ENCODE measurements at regions not wholly inside any gene's neighbourhood (a gene's known extent, or its start where the extent isn't known, plus 50 kb on each side); places are given as distances from the start of the nearest gene placed in this dataset.
"Not testable (repeated sequence)": the region's sequence is repeated elsewhere in the genome, so short reads cannot be mapped to it uniquely, and the experiment has no call there.

DNA sequence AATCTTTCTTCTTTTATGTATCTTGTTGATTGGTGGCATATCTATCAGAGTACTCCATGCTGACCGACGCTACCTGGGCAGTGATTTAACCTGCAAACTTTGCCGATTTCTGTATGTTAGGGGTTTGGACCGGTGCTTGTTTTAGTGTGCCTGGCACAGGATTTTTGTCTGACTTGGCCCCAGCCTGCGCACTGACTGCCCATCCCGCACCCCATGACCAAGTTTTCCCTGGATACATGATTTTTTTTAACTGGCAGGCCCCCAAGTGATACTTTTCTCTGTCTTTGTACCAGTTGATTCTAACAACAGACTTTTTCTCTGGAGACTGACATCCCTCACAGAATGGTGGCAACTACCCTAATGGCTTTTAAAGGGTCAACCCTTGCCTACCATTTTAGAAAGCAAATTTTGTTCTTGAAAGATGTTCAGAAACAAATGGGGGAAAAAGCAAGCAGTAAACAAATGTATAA, 69.0 kb upstream of the C1QTNF9B start:
- no peak overlapping the region for H3K27ac Mint-ChIP-seq
- no peaks in the 10 kb centered on the region for H3K9me3 Mint-ChIP-seq
- H3K36me3 Mint-ChIP-seq: no peaks in the 10 kb centered on the region
- DNase-seq (no peak), ATAC-seq (replicated peaks) (no peak)
- H3K27me3 Mint-ChIP-seq: no peaks in the 10 kb centered on the region
- H3K4me3 Mint-ChIP-seq: no peak overlapping the region
- no peaks in the 10 kb centered on the region for H3K4me1 Mint-ChIP-seq

DNA sequence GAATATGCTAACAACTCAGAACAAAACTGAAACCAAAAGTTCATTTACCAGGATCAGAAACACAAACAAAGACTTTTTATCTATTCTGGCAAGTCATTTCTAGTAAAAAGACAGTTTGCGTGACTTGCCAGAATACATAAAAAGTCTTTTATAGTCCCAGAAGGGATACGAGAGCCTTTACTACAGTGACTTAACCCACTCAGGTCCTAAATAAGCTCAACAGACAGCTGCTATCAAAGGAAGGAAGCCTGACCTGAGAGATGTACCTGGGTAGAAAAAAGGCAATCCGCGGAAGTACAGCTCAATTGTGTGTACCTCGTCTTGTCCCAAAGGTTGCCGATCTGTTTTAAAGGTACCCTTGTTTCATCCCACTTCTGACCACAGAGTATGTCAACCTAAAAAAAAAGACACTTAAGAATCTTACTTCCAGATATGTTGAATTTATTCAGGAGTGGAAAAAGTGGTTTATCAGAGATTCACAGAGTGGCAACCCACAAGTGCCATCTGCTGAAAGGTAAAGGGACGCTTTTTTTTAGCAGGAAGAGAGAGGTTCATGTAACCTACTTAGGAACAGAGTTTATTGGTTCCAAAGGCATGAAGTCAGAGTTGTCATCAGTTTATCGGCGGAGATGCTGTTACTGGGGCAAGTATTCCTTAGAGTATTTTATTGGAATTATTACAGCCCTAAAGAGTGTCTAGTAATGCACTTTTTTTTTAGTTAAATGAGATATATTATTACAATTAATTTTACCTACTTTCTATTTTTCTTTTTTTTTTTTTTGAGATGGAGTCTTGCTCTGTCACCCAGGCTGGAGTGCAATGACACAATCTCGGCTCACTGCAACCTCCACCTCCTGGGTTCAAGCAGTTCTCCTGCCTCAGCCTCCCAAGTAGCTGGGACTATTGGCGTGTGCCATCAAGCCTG, 69.7 kb upstream of the C1QTNF9B start:
- Mint-ChIP-seq H3K27me3 (no peaks in the 10 kb centered on the region), H3K4me3 (no peak overlapping the region), H3K9me3 (no peaks in the 10 kb centered on the region), H3K4me1 (no peaks in the 10 kb centered on the region), H3K36me3 (no peaks in the 10 kb centered on the region), H3K27ac (no peak overlapping the region)
- DNase-seq: no peak
- ATAC-seq (replicated peaks): peak in 1 of 2 donors; percentile 44

DNA sequence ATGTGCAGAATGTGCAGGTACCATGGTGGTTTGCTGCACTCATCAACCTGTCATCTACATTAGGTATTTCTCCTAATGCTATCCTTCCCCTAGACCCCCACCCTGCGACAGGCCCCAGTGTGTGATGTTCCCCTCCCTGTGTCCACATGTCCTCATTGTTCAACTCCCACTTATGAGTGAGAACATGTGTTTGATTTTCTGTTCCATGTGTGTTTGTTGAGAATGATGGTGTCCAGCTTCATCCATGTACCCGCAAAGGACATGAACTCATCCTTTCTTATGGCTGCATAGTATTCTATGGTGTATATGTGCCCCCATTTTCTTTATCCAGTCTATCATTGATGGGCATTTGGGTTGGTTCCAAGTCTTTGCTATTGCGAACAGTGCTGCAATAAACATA, 70.5 kb upstream of the C1QTNF9B start:
- not testable (repeated sequence) for H3K27ac Mint-ChIP-seq; H3K27me3 Mint-ChIP-seq; H3K36me3 Mint-ChIP-seq; DNase-seq; ATAC-seq (replicated peaks); H3K4me1 Mint-ChIP-seq; H3K9me3 Mint-ChIP-seq; H3K4me3 Mint-ChIP-seq

DNA sequence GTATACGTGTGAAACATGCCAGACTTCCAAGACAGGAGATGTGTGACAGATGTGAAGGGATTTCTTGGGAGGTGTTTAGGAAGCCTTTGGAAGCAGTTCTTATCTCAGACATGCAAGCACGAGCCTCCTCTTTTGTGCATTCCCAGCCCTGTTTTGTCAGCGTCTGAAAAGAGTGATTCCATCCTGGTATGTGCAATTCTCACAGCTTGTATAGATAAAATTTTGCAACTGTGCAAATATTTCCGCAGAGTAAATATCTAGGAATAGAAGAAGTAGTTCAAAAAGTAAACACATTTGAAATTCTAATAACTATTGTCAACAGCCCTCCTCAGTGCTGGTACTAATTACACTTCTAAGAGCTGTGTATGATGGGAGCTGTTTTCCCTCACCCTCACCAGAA, 72.3 kb upstream of the C1QTNF9B start:
- ATAC-seq (replicated peaks): no peak
- Mint-ChIP-seq H3K9me3 (no peaks in the 10 kb centered on the region), H3K36me3 (no peaks in the 10 kb centered on the region), H3K4me3 (no peak overlapping the region), H3K4me1 (no peaks in the 10 kb centered on the region), H3K27ac (no peak overlapping the region), H3K27me3 (no peaks in the 10 kb centered on the region)
- no peak for DNase-seq

DNA sequence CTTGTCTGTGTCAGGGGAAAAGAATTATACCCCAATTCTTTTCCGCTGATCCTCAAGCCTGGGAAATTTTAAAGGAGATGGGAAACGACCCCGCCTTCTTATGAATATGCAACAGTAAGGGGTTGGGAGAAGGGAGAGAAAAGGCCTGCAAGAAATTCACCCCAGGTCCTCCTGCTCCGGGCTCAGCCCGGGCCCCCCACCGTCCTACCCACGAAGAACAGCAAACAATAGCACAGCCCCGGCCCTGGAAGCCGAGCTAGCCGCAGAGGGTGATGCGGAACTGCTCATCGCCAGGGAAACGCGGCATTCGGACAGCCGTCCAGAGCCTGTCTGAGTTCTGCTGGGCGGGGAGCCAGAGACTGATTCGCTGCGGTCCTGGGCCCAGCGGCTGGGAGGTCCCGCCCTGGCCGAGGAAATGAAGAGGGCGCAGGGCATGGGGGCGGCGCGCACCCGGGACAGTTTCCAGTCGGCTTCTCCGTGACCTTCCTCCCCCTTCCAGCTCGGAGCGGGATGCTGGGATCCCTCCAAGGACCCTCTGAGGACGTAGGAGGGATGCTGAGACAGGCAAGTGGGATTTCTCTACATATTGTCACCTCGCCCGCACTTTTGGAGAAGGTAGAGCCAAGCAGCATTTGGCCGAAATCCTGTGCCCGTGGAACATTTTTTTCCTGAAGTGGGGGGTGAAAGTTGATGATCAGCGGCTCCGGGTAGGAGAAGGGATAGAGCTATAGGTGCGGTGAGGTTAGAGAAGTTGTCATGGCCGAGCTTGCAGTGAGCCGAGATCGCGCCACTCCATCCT, 82.3 kb upstream of the C1QTNF9B start:
- Mint-ChIP-seq H3K36me3 (peaks cover 0 to 2% of the 10 kb centered on the region in 2 donors), H3K9me3 (no peaks in the 10 kb centered on the region), H3K4me3 (peak overlapping the region; percentile 81 to 85), H3K4me1 (peaks cover 10 to 15% of the 10 kb centered on the region in 2 donors), H3K27me3 (peaks cover 35 to 38% of the 10 kb centered on the region in 2 donors), H3K27ac (peak overlapping the region; percentile 73)
- ATAC-seq (replicated peaks) (peak; percentile 67 to 77), DNase-seq (no peak)

DNA sequence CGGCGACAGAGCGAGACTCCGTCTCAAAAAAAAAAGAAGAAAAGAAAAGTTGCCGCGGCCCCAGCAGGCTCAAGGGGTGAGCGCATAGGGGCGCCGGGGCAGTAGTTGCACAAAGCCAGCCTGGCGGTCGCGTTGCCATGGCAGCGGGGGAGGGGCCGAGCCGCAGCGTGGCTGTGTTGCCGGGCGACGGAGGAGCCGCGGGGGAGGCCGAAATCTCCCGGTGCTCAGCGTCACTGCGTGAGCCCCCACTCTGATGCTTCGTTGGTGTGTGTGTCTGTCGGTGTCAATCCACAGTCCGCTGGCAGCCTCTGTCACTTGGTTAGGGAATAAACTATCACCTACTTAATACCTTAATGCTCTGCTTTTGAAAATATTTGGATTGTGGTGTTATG, 82.9 kb upstream of the C1QTNF9B start:
- DNase-seq (peak; percentile 54), ATAC-seq (replicated peaks) (peak; percentile 89 to 91)
- H3K36me3 Mint-ChIP-seq: peaks cover 0 to 2% of the 10 kb centered on the region in 2 donors
- H3K27me3 Mint-ChIP-seq: peaks cover 38 to 39% of the 10 kb centered on the region in 2 donors
- peak overlapping the region; percentile 81 to 85 for H3K4me3 Mint-ChIP-seq
- H3K27ac Mint-ChIP-seq: peak overlapping the region; percentile 73
- no peaks in the 10 kb centered on the region for H3K9me3 Mint-ChIP-seq
- peaks cover 10 to 15% of the 10 kb centered on the region in 2 donors for H3K4me1 Mint-ChIP-seq

DNA sequence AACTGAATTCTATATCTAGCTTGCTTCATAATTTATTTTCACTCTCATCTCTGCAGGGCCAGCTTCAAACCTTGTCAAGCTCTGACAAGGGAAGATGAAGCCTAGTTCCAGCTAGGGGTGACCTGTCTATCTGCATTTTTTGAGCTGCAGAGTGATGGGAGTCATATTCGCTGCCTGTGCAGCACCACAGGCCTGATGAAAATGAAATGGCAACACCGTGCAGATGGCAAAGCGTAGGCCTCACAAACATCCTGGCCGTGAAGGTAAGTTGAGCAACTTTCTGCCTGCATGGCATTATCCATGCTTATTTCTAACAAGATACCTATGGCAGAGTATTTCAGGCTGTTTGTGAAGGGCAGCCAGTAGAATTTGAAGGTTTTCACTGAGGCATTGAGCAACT, 86.4 kb upstream of the C1QTNF9B start:
- no peak for DNase-seq
- Mint-ChIP-seq H3K36me3 (peaks cover 0 to 2% of the 10 kb centered on the region in 2 donors), H3K27me3 (peaks cover 39 to 47% of the 10 kb centered on the region in 2 donors), H3K9me3 (no peaks in the 10 kb centered on the region), H3K27ac (no peak overlapping the region), H3K4me3 (no peak overlapping the region), H3K4me1 (peaks cover 10 to 15% of the 10 kb centered on the region in 2 donors)
- no peak for ATAC-seq (replicated peaks)

DNA sequence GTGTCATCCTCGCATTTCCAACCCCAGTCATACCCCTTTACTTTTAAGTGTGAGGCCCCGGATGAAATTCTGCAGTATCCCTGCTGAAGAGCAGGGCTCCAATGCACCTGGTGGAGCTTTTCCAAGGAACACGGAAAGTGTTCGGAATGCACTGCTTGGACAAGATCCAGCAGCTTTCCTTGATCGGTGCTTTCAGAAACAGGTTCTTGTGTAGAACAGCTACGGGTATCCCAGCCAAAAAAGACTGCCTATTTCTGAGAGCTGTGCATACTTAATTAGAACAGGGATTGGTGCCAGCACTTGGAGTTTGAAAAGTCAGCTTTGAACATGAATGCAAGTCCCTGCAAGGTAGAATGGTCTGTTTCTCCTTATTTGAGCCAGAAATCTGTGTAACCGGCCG, 87.2 kb upstream of the C1QTNF9B start:
- Mint-ChIP-seq H3K27me3 (peaks cover 37 to 43% of the 10 kb centered on the region in 2 donors), H3K36me3 (peaks cover 0 to 2% of the 10 kb centered on the region in 2 donors), H3K4me1 (peaks cover 6 to 9% of the 10 kb centered on the region in 2 donors), H3K9me3 (no peaks in the 10 kb centered on the region), H3K4me3 (no peak overlapping the region), H3K27ac (no peak overlapping the region)
- ATAC-seq (replicated peaks): no peak
- no peak for DNase-seq

DNA sequence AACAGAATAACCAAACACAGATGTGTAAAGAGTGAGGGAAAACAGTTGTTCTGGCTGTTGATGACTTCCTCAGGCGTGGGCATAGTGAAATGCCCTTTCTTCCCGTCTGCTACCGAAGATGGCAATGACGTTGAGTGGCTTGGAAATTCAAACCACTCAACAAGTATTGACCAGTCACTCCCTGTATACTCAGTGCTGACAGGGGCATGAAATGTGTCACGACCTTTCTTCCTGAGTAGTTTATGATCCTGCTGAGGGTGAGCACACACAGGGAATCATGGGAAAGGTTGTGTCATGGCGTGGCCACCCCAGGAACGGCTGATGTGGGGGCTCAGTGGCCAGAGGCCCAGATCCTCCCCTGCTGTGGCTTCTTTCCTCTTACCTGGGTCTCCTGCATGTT, 87.8 kb upstream of the C1QTNF9B start:
- H3K4me3 Mint-ChIP-seq: no peak overlapping the region
- no peaks in the 10 kb centered on the region for H3K9me3 Mint-ChIP-seq

DNA sequence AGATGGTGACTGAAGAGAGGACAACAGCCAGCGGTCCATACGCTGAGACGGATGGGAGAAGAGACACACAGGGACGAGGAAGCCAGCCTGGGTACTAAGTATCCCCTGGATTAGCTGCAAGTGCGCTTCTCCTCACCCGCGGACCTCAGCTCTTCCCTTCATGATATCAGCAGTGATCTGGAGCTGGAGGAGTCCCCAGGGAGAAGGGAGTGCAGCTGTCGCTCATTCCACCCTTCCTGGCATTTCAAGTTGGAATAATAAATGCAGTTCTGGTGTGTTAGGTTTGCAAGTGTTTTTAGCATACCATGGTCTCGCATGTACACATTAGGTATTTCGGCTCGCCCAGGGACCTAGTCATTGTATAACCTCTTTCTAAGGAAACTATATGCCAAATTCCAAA, 88.5 kb upstream of the C1QTNF9B start:
- no peak overlapping the region for H3K27ac Mint-ChIP-seq
- ATAC-seq (replicated peaks) (no peak), DNase-seq (no peak)
- no peaks in the 10 kb centered on the region for H3K36me3 Mint-ChIP-seq
- H3K27me3 Mint-ChIP-seq: peaks cover 40 to 46% of the 10 kb centered on the region in 2 donors
- no peaks in the 10 kb centered on the region for H3K4me1 Mint-ChIP-seq
- H3K4me3 Mint-ChIP-seq: no peak overlapping the region
- no peaks in the 10 kb centered on the region for H3K9me3 Mint-ChIP-seq

More for the DNA sequence above, 87.8 kb upstream of the C1QTNF9B start:
- Mint-ChIP-seq H3K27me3 (peaks cover 37 to 43% of the 10 kb centered on the region in 2 donors), H3K27ac (no peak overlapping the region), H3K4me1 (peaks cover 1 to 3% of the 10 kb centered on the region in 2 donors), H3K36me3 (no peaks in the 10 kb centered on the region)
- DNase-seq (no peak), ATAC-seq (replicated peaks) (no peak)

DNA sequence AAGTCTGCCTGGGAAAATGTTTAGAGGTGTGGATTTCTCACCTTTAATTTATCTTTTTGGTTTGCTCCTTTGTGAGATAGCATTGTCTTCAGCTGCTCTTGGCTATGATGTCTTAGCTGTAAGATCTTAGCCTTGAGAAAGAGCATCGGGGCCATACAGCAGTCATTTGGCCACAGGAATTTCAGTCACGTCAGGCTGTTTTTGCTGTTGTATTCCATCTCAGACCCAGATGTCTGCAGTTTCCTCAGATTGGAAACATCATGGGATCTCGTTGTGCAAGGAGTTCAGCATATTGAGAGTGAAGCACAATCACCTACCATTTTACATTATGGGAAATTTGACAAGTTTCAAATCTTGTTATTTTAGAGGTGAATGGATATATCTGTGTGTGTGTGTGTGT, 89.3 kb upstream of the C1QTNF9B start:
- H3K36me3 Mint-ChIP-seq: no peaks in the 10 kb centered on the region

DNA sequence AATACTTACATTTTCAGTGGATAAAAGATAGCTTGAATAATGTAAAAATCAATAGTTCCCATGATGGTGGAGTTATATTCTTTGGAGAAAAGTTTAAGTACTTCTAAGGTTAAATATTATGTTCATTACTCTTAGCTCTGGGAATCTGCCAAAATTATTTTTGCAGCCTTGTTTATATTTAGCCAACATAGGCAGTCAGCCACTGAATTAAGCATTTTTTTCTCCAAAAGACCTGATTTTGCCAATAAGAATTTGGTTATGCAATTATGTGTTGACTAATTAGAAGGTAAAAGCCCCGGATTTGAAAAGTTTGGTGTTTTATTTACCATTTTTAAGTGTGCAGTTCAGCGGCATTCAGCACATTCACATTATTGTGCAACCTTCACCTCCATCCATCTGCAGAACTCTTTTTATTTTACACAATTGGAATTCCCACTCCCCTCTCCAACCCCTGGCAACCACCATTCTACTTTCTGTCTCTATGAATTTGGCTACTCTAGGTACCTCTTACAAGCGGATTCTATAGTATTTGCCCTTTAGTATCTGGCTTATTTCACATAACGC, 90.1 kb upstream of the C1QTNF9B start:
- H3K9me3 Mint-ChIP-seq: no peaks in the 10 kb centered on the region
- ATAC-seq (replicated peaks) (no peak), DNase-seq (no peak)
- H3K4me1 Mint-ChIP-seq: no peaks in the 10 kb centered on the region
- H3K4me3 Mint-ChIP-seq: no peak overlapping the region
- peaks cover 48 to 49% of the 10 kb centered on the region in 2 donors for H3K27me3 Mint-ChIP-seq
- H3K27ac Mint-ChIP-seq: no peak overlapping the region
- no peaks in the 10 kb centered on the region for H3K36me3 Mint-ChIP-seq

More for the DNA sequence above, 89.3 kb upstream of the C1QTNF9B start:
- H3K9me3 Mint-ChIP-seq: no peaks in the 10 kb centered on the region
- H3K4me1 Mint-ChIP-seq: no peaks in the 10 kb centered on the region
- H3K27me3 Mint-ChIP-seq: peaks cover 46 to 48% of the 10 kb centered on the region in 2 donors
- H3K27ac Mint-ChIP-seq: no peak overlapping the region
- ATAC-seq (replicated peaks) (no peak), DNase-seq (no peak)
- H3K4me3 Mint-ChIP-seq: no peak overlapping the region

DNA sequence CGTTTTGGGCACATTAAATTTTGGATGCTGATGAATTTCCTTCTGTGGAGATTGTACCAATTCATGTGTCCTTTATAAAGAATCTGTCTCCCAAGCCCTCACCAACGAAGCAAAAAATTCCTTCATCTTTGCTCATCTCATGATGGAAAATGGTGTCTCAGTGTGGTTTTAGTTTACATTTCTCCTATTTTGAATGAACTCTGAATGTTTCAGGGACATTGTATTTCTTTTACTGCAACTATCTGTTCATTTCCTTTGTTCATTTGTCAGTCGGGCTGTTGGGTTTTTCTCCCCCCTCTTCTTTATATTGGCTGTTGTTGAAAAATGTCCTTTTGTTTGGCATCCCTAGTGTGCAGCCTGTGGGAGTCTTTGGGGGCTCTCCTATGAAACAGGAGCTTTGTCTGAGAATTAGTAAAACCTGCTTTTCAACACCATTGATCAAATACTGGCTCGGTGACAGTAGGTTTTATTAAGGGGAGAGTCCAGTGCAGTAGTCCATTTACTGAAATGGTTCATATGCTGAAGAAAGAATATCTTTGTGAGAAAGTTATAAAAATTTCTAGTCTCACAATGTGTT, 91.3 kb upstream of the C1QTNF9B start:
- Mint-ChIP-seq H3K36me3 (no peaks in the 10 kb centered on the region), H3K27me3 (peaks cover 39 to 49% of the 10 kb centered on the region in 2 donors), H3K27ac (no peak overlapping the region), H3K4me1 (no peaks in the 10 kb centered on the region), H3K4me3 (no peak overlapping the region), H3K9me3 (no peaks in the 10 kb centered on the region)
- ATAC-seq (replicated peaks): no peak
- no peak for DNase-seq

DNA sequence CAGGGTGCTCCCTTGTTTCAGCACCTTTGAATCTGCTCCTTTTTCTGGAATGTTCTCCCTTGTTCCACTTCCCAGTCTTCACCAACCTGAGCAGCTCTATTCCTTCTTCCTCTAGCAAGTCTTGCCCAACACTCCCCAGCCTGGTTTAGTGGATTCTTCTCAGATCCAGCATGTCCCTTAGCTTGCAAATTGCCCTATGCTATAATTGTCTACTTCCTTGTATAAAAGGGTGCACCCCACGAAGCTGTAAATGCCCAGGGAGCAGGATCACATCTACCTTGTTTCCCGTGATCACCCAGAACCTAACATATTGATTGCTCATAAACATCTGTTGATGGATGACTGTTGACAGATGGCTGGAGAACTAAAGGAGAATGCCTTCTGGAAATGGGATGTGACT, 93.2 kb upstream of the C1QTNF9B start:
- Mint-ChIP-seq H3K27me3 (peaks cover 41 to 47% of the 10 kb centered on the region in 2 donors), H3K36me3 (no peaks in the 10 kb centered on the region), H3K9me3 (no peaks in the 10 kb centered on the region), H3K27ac (no peak overlapping the region), H3K4me1 (no peaks in the 10 kb centered on the region), H3K4me3 (no peak overlapping the region)
- DNase-seq (no peak), ATAC-seq (replicated peaks) (no peak)
